PFSK-1 (cell line): ENCODE measurements at regions not wholly inside any gene's neighbourhood (a gene's known extent, or its start where the extent isn't known, plus 50 kb on each side); places are given as distances from the start of the nearest gene placed in this dataset.

ENCODE experiments used
- FOXP2 ChIP-seq: optimal IDR thresholded peaks from 2 replicates; pipeline ENCODE3; 2011; ENCODE audit warnings: borderline replicate concordance, control low read depth, inconsistent platforms; ENCODE audit not compliant: insufficient read depth; ENCODE audit errors: extremely low read length, extremely low read depth
- POLR2AphosphoS5 ChIP-seq: IDR thresholded peaks from 2 replicates; pipeline ENCODE4 v1.6.1; 2012; ENCODE audit warnings: low read depth, mild to moderate bottlenecking, control low read depth, low read length, moderate library complexity
- REST ChIP-seq, 2 experiments: IDR thresholded peaks; 2 replicates each; pipeline versions ENCODE4 v1.6.1 to v1.8.0; 2011 to 2012; ENCODE audit warnings: low read depth in 2 of 2, low read length in 2 of 2, control low read depth in 1 of 2, inconsistent platforms in 1 of 2, mild to moderate bottlenecking in 1 of 2, moderate library complexity in 1 of 2; ENCODE audit not compliant: insufficient read depth in 1 of 2
- SIN3A ChIP-seq: IDR thresholded peaks from 2 replicates; pipeline ENCODE4 v1.6.1; 2012; ENCODE audit warnings: mild to moderate bottlenecking, low read length, moderate library complexity, borderline replicate concordance; ENCODE audit not compliant: insufficient read depth
- TAF1 ChIP-seq: IDR thresholded peaks from 2 replicates; pipeline ENCODE4 v1.6.1; 2012; ENCODE audit warnings: low read length, control low read depth, borderline replicate concordance; ENCODE audit not compliant: insufficient read depth

GRCh38 chr3:153634683-153635082 lies 472.7 kb downstream of the RAP2B start:
- TF ChIP-seq TAF1 (no peak), SIN3A (no peak), POLR2AphosphoS5 (no peak), FOXP2 (no peak), REST (IDR thresholded peaks at IDR 0.05; ENCODE audit: insufficient read depth in 1 of 2, low read depth in 2 of 2, low read length in 2 of 2) (no peak)

- no peak for TF ChIP-seq POLR2AphosphoS5
- no peak for TF ChIP-seq SIN3A
- no peak for TF ChIP-seq REST (IDR thresholded peaks at IDR 0.05; ENCODE audit: insufficient read depth in 1 of 2, low read depth in 2 of 2, low read length in 2 of 2)
- no peak for TF ChIP-seq TAF1
- no peak for TF ChIP-seq FOXP2
Measured at GRCh38 chr3:153639631-153640030, 477.6 kb downstream of the RAP2B start.

- TF ChIP-seq SIN3A (no peak), FOXP2 (no peak), POLR2AphosphoS5 (no peak), REST (IDR thresholded peaks at IDR 0.05; ENCODE audit: insufficient read depth in 1 of 2, low read depth in 2 of 2, low read length in 2 of 2) (no peak), TAF1 (no peak)
Measured at GRCh38 chr3:153640689-153641665, 479.0 kb downstream of the RAP2B start.

- TF ChIP-seq POLR2AphosphoS5 (no peak), SIN3A (no peak), FOXP2 (no peak), TAF1 (no peak), REST (IDR thresholded peaks at IDR 0.05; ENCODE audit: insufficient read depth in 1 of 2, low read depth in 2 of 2, low read length in 2 of 2) (no peak)
Measured at GRCh38 chr3:153649286-153649839, 471.8 kb upstream of the ARHGEF26 start.
